IMR-90 (cell line): ENCODE measurements at regions not wholly inside any gene's neighbourhood (a gene's known extent, or its start where the extent isn't known, plus 50 kb on each side); places are given as distances from the start of the nearest gene placed in this dataset.

ENCODE experiments used
- ATAC-seq: fragments of 200-7000 bp; cut with Tn5 transposase; 2 replicates; pipeline ENCODE4 v1.9.1; 2020; ENCODE audit warnings: low read depth, mild to moderate bottlenecking, moderate library complexity
- BruUV-seq: library from RNA; stranded (reverse); fragments of 400-500 nt; replicated peaks from 2 replicates; lab custom pipeline; 2021; lab: Mats Ljungman, UMichigan
- CTCF ChIA-PET: fragments of 300-600 bp; formaldehyde crosslinking; extraction: SDS; loops from one replicate; lab custom pipeline; 2021; ENCODE audit warnings: antibody characterized with exemption; lab: Yijun Ruan, JAX
- POLR2A ChIA-PET: fragments of 300-600 bp; sonication (Branson Sonifier 250); formaldehyde crosslinking; loops from one replicate; lab custom pipeline; 2022; ENCODE audit warnings: antibody characterized with exemption; ENCODE audit not compliant: unreplicated experiment; lab: Charles Lee
- DNase-seq: peaks from one replicate; pipeline ENCODE4 v3.0.0; 2013
- H2AFZ ChIP-seq: replicated peaks from 2 replicates; pipeline ENCODE3; 2013; ENCODE audit warnings: low read length, mild to moderate bottlenecking; ENCODE audit not compliant: poor library complexity
- H2AK5ac ChIP-seq: 2 replicates; pipeline ENCODE4 v1.6.1; 2013; ENCODE audit warnings: low read depth, low read length, inconsistent platforms
- H2AK9ac ChIP-seq: replicated peaks from 2 replicates; pipeline ENCODE3; 2013; ENCODE audit warnings: mild to moderate bottlenecking, low read depth, low read length, moderate library complexity; ENCODE audit not compliant: poor library complexity
- H2BK120ac ChIP-seq: 2 replicates; pipeline ENCODE4 v1.6.1; 2013; ENCODE audit warnings: low read depth, low read length, inconsistent platforms
- H2BK15ac ChIP-seq: 3 replicates; pipeline ENCODE4 v1.6.1; 2013; ENCODE audit warnings: low read depth, low read length, inconsistent platforms
- H2BK20ac ChIP-seq: 2 replicates; pipeline ENCODE4 v1.6.1; 2013; ENCODE audit warnings: low read depth, mild to moderate bottlenecking, inconsistent platforms, low read length, moderate library complexity
- H2BK5ac ChIP-seq: 2 replicates; pipeline ENCODE4 v1.6.1; 2013; ENCODE audit warnings: mild to moderate bottlenecking, low read depth, low read length, inconsistent platforms; ENCODE audit not compliant: poor library complexity, severe bottlenecking
- H3K14ac ChIP-seq: replicated peaks from 2 replicates; pipeline ENCODE4 v1.6.1; 2013; ENCODE audit warnings: low read depth, low read length, inconsistent platforms
- H3K18ac ChIP-seq: 2 replicates; pipeline ENCODE4 v1.6.1; 2013; ENCODE audit warnings: low read depth, low read length, control low read depth
- H3K23ac ChIP-seq: 2 replicates; pipeline ENCODE4 v1.6.1; 2013; ENCODE audit warnings: low read depth, low read length, inconsistent platforms
- H3K27ac ChIP-seq: 2 replicates; pipeline ENCODE4 v1.5.1; 2013; ENCODE audit warnings: mild to moderate bottlenecking, control low read depth, low read length; ENCODE audit not compliant: insufficient read depth
- H3K27me3 ChIP-seq: 2 replicates; pipeline ENCODE4 v1.6.1; 2013; ENCODE audit warnings: low read length; ENCODE audit not compliant: control insufficient read depth, insufficient read depth
- H3K36me3 ChIP-seq: 2 replicates; pipeline ENCODE4 v1.6.1; 2013; ENCODE audit warnings: low read length, mixed read lengths; ENCODE audit not compliant: control insufficient read depth, insufficient read depth
- H3K4ac ChIP-seq: 2 replicates; pipeline ENCODE4 v1.6.1; 2013; ENCODE audit warnings: low read depth, low read length, inconsistent platforms
- H3K4me1 ChIP-seq: 2 replicates; pipeline ENCODE4 v1.6.1; 2013; ENCODE audit warnings: low read length, mixed read lengths; ENCODE audit not compliant: control insufficient read depth, insufficient read depth
- H3K4me2 ChIP-seq: 2 replicates; pipeline ENCODE4 v1.6.1; 2013; ENCODE audit warnings: low read depth, mild to moderate bottlenecking, control low read depth, low read length, moderate library complexity
- H3K4me3 ChIP-seq: 2 replicates; pipeline ENCODE4 v1.5.1; 2013; ENCODE audit warnings: low read depth, mild to moderate bottlenecking, control low read depth, low read length, moderate library complexity; ENCODE audit not compliant: insufficient read depth
- H3K56ac ChIP-seq: 2 replicates; pipeline ENCODE4 v1.6.1; 2013; ENCODE audit warnings: low read length, inconsistent platforms; ENCODE audit not compliant: insufficient read depth; ENCODE audit errors: extremely low read depth
- H3K79me1 ChIP-seq, 2 experiments: 2 replicates each; pipeline ENCODE4 v1.6.1; 2013; ENCODE audit warnings: low read length in 2 of 2, inconsistent platforms in 1 of 2, low read depth in 1 of 2
- H3K9ac ChIP-seq: 2 replicates; pipeline ENCODE4 v1.6.1; 2013; ENCODE audit warnings: low read depth, low read length, control low read depth
- H3K9me1 ChIP-seq: 2 replicates; pipeline ENCODE4 v1.6.1; 2013; ENCODE audit warnings: low read length, inconsistent platforms; ENCODE audit not compliant: insufficient read depth
- H3K9me3 ChIP-seq: 2 replicates; pipeline ENCODE4 v1.6.1; 2013; ENCODE audit warnings: low read length; ENCODE audit not compliant: control insufficient read depth, insufficient read depth
- H4K20me1 ChIP-seq: 2 replicates; pipeline ENCODE4 v1.6.1; 2013; ENCODE audit warnings: low read length, inconsistent platforms; ENCODE audit not compliant: insufficient read depth
- H4K5ac ChIP-seq: 2 replicates; pipeline ENCODE4 v1.6.1; 2013; ENCODE audit warnings: mild to moderate bottlenecking, low read depth, low read length, control low read depth
- H4K8ac ChIP-seq, 2 experiments: 2 replicates each; pipeline ENCODE4 v1.6.1; 2013; ENCODE audit warnings: low read depth in 2 of 2, low read length in 2 of 2, control low read depth in 1 of 2, inconsistent platforms in 1 of 2
- H4K91ac ChIP-seq: 2 replicates; pipeline ENCODE4 v1.6.1; 2013; ENCODE audit warnings: low read depth, low read length, inconsistent platforms; ENCODE audit not compliant: insufficient read depth
- MAFK ChIP-seq: IDR thresholded peaks from 2 replicates; pipeline ENCODE4 v1.6.1; 2012; ENCODE audit warnings: low read depth, low read length, improper control_type of control experiment
- NFE2L2 ChIP-seq: fragments of 150-350 bp; IDR thresholded peaks from 2 replicates; pipeline ENCODE4 v1.6.1; 2016; ENCODE audit warnings: low read depth, mild to moderate bottlenecking, low read length
- WGBS, 2 experiments: methylation state at CpG; one replicate each; pipeline versions ENCODE4 v1.1.5 to v1.1.7; 2013; ENCODE audit warnings: missing lambda C conversion rate in 2 of 2; ENCODE audit not compliant: insufficient read length in 1 of 2; ENCODE audit errors: extremely low coverage in 2 of 2; 5-methylcytosine and 5-hydroxymethylcytosine counted together
- dilution Hi-C: fragments of 300-500 bp; cut with HindIII; formaldehyde crosslinking; loops from one replicate; pipeline ENCODE4 v1.14.3; 2018; ENCODE audit warnings: low sequenced_read_pairs; ENCODE audit not compliant: unreplicated experiment
- in situ Hi-C: fragments of 300-500 bp; cut with MboI; formaldehyde crosslinking; loops from 3 replicates; pipeline ENCODE4 v1.14.3; 2019; ENCODE audit warnings: low sequenced_read_pairs, inconsistent platforms, mixed read lengths
- intact Hi-C: fragments of 100-400 bp; cut with micrococcal nuclease; formaldehyde crosslinking; loops from 2 replicates; pipeline ENCODE4 v1.10.0; 2022

DNA sequence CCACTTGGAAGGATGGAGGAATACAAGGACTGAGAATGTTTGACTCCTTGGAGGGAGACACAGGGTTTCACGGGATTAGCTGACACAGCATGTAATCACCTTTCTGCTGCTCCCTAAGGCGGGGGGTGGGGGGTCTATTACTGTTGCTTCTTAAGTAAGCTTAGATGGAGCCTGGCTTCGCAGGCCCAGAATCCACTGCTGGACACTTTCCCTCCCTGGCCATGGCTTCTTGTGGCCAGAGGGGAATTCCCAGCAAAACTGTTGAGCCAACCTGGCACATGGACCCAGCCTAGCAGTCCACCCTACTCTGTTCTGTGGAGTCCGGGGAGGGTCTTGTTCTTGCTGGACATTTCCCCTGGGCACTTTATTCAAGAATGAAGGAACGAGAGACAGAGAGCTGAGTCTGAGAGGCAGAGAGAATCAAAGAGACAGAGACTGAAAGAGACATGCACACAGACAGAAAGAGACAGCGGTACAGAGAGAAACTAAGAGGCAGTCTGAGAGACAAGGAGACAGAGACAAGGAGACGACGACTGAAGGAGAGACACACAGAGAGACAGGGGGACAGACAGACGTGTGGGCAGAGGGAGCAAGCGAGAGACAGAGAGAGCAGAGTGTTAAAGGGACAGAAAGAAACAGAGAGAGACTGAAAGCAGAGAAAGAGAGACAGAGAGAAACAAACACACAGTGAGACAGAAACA, 55.6 kb upstream of the DLG1 start:
- Histone ChIP-seq H4K8ac (peak overlapping the region; percentile 65 to 72), H3K9me1 (peaks cover 5% of the 10 kb centered on the region), H2BK5ac (peak overlapping the region; percentile 41), H2AFZ (peak overlapping the region; percentile 89), H2BK15ac (peak overlapping the region; percentile 52; the same call in 2 of the 3 replicates), H3K27me3 (no peaks in the 10 kb centered on the region), H4K5ac (peak overlapping the region; percentile 50), H3K9ac (peak overlapping the region; percentile 44), H3K23ac (peak overlapping the region; percentile 77; the same call in 1 of the 2 replicates), H2BK120ac (peak overlapping the region; percentile 79), H2AK9ac (no peak overlapping the region), H3K4me2 (peak overlapping the region; percentile 84), H2BK20ac (peak overlapping the region; percentile 73), H3K4ac (peak overlapping the region; percentile 80), H3K18ac (peak overlapping the region; percentile 93), H2AK5ac (peak overlapping the region; percentile 40; the same call in 1 of the 2 replicates), H3K56ac (peak overlapping the region; percentile 52; the same call in 1 of the 2 replicates), H3K36me3 (no peaks in the 10 kb centered on the region), H3K4me3 (peak overlapping the region; percentile 11; the same call in 1 of the 2 replicates), H3K14ac (peak overlapping the region; percentile 78), H4K91ac (peak overlapping the region; percentile 70), H3K27ac (peak overlapping the region; percentile 63; the same call in 1 of the 2 replicates), H3K79me1 (no peaks in the 10 kb centered on the region), H3K4me1 (peaks cover 16% of the 10 kb centered on the region), H4K20me1 (no peaks in the 10 kb centered on the region), H3K9me3 (no peaks in the 10 kb centered on the region)
- BruUV-seq: no TSS peak
- DNase-seq: peak; percentile 59
- in situ Hi-C loops (no loop called here), intact Hi-C loops (no loop called here), dilution Hi-C loops (no loop called here)
- TF ChIP-seq MAFK (peak; percentile 87), NFE2L2 (no peak)
- ATAC-seq: peak; percentile 15
- 75% methylated on average over 2 of the region's 10 CpGs; no CpG with 5 or more reads in 1 of the 2 experiments for WGBS, 2 experiments
- ChIA-PET CTCF (no interaction called here), POLR2A (interaction anchor here (0.5 to 1.5 kb wide), 3 partner anchors 13 to 76 kb away, joined by 4 to 6 read pairs (median 4); no protein-coding TSS in a partner anchor)
